ENCODE measurements at regions not wholly inside any gene's neighbourhood (a gene's known extent, or its start where the extent isn't known, plus 50 kb on each side); places are given as distances from the start of the nearest gene placed in this dataset.

- no peak for DNase-seq
Observed at GRCh38 chr10:120314442-120314841, 142.6 kb upstream of the PLPP4 start.

DNA sequence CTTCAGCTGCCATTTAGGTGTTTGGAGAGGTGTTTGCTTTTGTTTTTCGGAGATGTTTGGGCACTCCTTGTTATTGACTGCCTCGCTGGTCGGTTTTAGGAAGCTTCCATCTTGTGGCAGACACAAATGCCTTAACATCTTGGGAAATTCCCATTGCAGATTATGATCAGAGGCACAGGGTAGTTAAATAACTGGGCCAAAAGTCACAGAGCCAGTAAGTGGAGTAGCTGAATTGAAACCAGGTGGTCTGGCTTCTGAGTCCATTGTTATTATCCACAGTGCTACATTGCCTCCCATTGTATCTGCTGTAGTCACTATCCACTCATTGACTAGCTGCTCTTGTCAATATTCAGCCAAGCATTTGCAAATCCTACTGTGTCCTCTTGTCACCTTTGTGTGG lies 138.2 kb upstream of the PLPP4 start:
- no peak for DNase-seq

DNA sequence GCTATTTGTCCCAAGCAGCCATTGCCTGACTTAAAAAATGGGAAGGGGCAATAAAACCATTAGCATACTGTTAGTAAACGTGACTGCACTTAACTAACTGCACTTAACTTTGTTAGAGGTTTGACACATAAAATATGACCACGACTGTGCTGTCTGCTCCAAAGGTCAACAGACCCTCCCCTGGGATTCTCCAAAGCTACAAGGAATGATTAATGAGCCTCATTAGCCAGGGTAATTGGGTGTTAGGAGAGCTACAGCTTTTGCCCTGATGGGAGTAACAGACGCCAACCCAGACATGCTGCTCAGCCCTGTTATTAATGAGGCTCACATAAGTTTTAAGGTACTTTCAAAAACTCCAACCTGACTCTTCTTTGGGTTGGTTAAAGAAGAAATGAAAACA lies 129.4 kb upstream of the PLPP4 start:
- no peak for DNase-seq

DNA sequence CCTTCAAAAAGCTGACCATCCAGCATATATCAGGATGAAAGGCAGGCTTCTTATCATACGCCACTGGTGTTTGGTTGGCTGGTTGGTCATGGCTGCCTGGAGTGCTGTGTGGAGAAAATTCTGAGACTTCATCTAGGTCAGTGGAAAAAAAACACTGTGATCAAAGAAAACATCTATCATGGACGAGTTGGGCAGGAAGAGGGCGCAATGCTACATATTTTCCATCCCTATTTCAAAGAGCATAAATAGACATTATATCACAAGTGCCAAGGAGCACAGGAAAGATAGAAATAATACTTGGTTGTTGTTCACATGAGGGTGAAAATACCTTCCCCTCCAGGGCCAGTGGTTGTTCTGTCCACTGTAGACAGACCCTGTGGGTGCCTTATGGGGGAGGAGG lies 128.4 kb upstream of the PLPP4 start:
- DNase-seq: no peak

GRCh38 chr10:120335553-120335952 lies 121.5 kb upstream of the PLPP4 start:
- DNase-seq: no peak

DNA sequence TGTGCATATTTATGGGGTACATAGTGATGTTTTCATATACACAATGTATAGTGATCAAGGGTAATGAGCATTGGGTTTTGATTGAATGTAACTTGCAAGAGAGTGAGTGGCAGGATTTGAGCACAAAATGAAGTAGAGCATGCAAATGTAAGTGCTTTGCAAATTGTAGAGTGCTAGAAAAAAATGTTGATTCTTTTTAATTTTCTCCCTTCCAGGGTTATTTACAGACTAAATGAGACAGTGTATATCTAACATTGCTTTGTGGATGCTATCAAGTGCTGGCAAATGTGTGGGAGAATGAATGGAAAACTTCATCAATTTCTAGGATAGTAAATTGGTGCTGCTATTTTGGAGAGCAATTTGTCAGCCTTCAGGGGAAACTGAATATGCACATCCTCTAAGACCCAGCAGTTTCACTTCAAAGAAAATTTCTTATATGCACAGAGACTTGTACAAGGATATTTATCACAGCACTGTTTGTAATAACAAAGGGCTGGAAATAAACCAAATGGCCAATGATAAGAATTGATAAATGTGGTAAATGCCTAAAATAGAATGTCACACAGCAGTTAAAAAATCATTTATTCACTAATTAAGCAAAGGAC lies 120.6 kb upstream of the PLPP4 start:
- no peak for DNase-seq

- DNase-seq: peak; percentile 12
Observed at GRCh38 chr10:120336911-120337540, 120.0 kb upstream of the PLPP4 start.

GRCh38 chr10:120342115-120342714 lies 114.8 kb upstream of the PLPP4 start:
- DNase-seq: no peak

GRCh38 chr10:120345186-120345585 lies 111.8 kb upstream of the PLPP4 start:
- no peak for DNase-seq

DNA sequence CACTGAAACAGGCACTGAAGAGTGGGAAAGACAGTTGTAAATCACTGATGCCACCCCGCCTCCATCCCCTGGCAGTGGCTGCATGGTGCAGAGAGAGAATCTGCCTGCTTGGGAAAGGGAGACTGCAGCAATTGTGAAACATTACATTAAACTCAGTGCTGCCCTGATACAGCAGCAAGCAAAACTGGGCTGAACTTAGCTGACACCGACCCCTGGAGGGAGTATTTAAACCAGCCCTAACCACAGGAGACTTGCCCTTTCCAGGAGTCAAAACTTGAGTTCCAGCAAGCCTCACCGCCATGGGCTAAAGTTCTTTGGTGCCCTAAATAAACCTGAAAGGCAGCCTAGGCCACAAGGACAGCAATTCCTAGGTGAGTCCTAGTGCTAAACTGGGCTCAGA lies 109.4 kb upstream of the PLPP4 start:
- DNase-seq: no peak

DNA sequence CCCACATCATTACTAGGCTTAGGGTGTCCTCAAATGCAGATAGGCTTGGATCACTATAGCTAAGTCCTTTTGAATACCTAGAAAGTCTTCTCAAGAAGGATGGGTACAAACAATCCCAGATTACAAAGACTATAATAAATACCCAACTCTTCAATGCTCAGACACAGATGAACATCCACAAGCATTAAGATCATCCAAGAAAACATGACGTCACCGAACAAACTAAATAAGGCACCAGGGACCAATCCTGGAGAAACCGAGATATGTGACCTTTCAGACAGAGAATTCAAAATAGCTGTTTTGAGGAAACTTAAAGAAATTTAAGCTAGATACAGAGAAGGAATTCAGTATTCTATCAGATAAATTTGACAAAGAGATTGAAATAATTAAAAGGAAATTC lies 108.0 kb upstream of the PLPP4 start:
- no peak for DNase-seq

GRCh38 chr10:120355425-120355824 lies 101.6 kb upstream of the PLPP4 start:
- DNase-seq: no peak

- no peak for DNase-seq
Observed at GRCh38 chr10:120360571-120360970, 96.5 kb upstream of the PLPP4 start.

DNA sequence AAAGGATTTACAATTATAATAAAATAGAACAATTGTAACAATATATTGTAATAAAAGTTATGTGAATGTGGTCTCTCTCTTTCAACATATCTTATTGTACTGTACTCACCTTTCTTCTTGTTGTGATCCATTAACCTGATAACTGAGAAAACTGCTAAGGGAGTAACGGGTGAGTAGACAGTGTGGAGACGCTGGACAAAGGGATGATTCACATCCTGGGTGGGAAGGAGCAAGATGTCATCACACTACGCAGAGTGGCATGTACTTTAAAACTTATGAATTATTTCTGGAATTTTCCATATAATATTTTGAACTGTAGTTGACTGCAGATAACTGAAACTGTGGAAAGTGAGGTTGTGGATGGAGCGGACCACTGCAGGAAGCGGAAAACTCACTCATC lies 91.2 kb upstream of the PLPP4 start:
- no peak for DNase-seq

DNA sequence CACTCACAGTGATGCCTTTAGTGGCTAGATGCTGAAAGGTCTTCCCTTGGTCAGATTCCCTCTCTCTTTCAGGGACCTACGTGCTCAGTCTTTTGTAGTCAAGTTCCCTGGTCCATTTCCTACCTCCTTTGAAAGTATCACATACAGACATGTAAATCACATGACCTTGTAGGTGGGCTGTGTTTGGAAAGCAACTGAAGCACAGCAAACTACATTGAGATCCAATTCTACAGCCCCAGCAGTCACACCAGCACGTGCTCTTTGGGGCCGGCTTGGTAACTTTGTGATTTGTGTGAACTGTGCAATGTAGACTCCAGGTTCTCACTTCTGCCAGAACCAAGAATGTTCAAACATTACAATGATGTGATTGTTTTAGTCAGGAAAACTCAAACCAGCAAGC lies 89.7 kb upstream of the PLPP4 start:
- DNase-seq: no peak

DNA sequence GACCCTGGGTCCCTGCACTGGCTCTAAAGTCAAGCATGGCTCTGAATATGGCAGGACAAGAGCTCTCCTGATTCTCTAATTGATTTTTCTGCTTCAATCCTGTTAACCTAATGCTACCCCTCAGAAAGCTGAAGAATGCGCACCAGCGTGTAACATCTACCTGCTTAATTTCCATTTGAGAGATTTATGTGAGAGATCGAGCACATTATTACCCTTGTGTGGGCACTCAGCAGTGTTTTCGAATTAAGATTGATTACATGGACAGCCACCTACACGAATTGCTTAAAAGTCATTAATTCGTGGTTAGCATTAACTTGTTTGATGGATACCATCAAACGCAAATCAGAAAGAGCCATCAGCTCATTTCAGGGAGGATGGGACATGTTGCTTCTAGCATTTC lies 88.7 kb upstream of the PLPP4 start:
- no peak for DNase-seq

GRCh38 chr10:120368927-120369326 lies 88.1 kb upstream of the PLPP4 start:
- DNase-seq: no peak

DNA sequence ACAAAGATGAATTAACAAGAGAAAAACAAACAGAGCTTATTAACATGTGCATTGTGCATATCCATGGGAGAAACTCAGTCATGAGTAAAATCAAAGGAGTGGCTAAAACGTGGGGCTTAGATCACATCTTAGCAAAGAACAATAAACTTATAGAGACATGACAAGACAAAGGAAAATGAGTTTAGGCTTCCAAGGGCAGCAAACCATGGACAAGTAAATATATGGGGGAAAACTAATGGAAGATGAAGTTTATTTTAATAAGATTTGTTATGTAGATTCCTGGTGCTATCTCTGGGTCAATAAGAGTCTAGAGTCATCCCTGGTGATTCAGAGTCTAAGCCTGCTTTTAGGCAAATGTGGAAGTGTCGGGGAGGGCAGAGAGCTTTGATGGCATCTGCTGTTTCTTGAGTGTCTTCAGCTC lies 87.2 kb upstream of the PLPP4 start:
- DNase-seq: no peak

DNA sequence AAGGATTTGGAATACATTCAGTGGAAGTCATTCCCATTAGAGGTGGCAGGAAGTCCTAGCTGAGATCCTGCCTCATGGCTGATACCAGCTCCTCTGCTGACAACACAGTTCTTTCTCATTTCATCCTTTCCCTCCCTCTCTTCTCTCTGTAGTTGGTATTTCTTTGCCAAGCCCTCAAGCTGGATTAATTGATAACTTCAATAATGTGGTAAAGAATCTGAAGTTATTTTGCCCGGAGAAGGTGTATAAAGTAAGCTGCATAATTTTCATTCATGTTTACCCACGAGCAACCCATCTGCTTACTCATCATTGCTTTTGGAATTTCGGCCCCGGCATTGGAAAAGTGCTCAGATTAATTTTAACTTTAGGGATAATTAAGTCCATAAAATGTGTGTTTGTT lies 85.2 kb upstream of the PLPP4 start:
- DNase-seq: no peak

DNA sequence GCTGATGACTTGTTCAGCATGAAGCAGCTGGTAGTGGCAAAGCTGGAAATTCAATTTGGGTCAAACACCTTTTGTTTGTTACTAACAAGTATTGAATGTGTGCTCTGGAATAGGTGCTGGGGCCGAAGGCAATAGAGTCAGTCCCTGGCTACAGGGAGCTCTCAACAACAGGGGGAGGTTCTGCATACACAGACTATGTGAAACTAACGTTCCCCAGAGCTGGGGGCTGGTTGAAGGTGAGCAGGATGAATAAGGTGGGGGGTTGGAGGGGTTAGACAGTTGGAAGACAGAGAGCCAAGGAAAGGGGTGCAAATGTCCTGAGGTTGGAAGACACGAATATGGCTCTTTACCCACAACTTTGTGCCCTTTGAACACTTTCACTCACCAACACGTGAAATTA lies 84.1 kb upstream of the PLPP4 start:
- DNase-seq: no peak

GRCh38 chr10:120375666-120376065 lies 81.4 kb upstream of the PLPP4 start:
- no peak for DNase-seq

DNA sequence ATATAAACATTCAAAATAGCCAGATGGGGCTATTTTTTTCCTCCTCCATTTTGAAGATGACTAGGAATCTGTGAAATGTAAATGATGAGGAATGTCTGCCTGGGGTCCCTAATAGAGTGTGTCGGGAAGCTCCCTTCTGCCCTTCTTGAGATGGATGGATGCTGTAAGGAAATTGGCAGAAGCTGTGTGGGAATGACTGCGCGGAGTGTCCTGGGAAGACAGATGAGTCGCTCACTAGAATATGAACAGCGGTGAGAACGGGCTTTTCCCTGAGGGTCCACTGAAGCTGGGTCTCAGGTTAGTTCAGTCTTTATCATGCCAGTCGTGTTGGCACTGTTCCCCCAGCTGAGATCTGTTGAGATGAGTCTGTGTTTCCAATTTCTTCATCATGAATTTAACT lies 75.1 kb upstream of the PLPP4 start:
- no peak for DNase-seq

DNA sequence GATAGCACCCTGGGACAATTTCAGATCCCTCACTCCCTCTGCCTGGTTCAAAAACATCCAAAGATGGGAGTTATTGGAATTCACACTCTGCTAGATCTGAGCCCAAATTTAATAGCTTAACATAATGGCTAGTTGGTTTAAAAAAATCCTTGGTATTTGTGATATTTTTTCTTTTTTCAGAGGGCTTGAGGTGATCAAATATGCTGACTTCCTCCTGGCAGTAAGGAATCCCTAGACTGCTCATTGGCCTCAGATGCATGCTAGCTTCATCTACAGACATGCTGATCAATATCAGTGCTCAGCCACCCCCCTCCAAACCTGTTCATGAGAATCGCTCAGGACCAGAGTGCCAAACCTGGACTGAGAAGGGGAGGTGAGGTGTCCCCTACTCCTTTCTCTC lies 74.7 kb upstream of the PLPP4 start:
- DNase-seq: no peak

DNA sequence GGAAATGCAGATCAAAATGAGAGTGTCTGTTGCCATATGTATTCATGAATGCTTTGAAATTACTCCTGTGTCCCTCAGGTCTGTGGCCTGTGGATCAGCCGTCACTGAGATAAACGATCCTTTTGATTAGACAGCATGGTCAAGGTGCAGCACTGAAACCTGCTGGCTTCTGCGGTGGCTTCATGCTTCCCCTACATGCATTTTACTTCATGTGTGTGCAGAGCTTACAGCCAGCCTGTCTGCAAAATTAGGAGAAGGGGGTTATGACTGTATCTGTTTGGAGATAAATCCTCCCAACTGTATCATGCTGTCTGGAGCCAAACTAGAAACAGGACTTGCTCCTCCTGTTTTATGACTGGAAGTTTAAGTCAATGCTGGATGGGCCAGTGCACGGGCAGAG lies 71.0 kb upstream of the PLPP4 start:
- no peak for DNase-seq

- no peak for DNase-seq
Observed at GRCh38 chr10:120386896-120387295, 70.1 kb upstream of the PLPP4 start.
